ENCODE measurements at regions not wholly inside any gene's neighbourhood (a gene's known extent, or its start where the extent isn't known, plus 50 kb on each side); places are given as distances from the start of the nearest gene placed in this dataset.

DNA sequence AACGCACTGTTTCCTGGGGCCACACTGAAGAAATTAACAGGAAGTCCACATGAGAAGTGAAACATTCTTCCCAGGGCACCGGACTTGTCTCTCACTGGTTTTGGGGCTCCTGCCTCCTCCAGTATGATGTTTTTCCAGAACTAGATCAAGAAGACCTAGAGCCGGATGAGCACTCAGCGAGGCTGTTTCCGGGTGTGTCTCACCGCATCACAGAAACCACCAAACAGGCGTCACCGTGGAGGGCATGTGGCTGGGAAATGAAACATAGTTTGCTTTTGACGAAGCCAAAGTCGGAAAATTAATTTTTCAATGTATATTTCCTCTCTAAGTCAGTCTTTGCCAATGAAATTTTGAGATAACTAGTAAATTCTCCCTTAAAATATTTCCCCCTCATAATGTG, 314.0 kb upstream of the SALL3 start:
- Histone ChIP-seq H3K4me1 (ENCODE audit: control insufficient read depth, low read length) (no peaks in the 10 kb centered on the region), H3K9me3 (ENCODE audit: control insufficient read depth, insufficient read depth, low read length) (no peaks in the 10 kb centered on the region), H3K36me3 (ENCODE audit: control insufficient read depth, low read length) (no peaks in the 10 kb centered on the region), H3K4me2 (ENCODE audit: low read length) (no peak overlapping the region), H3K9me2 (replicated peaks; ENCODE audit: control insufficient read depth, low read length) (no peaks in the 10 kb centered on the region), H3K79me2 (ENCODE audit: control insufficient read depth, low read length) (no peaks in the 10 kb centered on the region), H3K27ac (ENCODE audit: low read depth, low read length) (no peak overlapping the region), H3F3A (ENCODE audit: control insufficient read depth, insufficient read depth) (no peaks in the 10 kb centered on the region), H3K4me3 (ENCODE audit: low read length) (no peak overlapping the region), H4K20me1 (ENCODE audit: control insufficient read depth, insufficient read depth, low read depth, low read length) (no peaks in the 10 kb centered on the region), H3K27me3 (ENCODE audit: control insufficient read depth, low read length) (no peaks in the 10 kb centered on the region)
- TF ChIP-seq, protein P1, sequence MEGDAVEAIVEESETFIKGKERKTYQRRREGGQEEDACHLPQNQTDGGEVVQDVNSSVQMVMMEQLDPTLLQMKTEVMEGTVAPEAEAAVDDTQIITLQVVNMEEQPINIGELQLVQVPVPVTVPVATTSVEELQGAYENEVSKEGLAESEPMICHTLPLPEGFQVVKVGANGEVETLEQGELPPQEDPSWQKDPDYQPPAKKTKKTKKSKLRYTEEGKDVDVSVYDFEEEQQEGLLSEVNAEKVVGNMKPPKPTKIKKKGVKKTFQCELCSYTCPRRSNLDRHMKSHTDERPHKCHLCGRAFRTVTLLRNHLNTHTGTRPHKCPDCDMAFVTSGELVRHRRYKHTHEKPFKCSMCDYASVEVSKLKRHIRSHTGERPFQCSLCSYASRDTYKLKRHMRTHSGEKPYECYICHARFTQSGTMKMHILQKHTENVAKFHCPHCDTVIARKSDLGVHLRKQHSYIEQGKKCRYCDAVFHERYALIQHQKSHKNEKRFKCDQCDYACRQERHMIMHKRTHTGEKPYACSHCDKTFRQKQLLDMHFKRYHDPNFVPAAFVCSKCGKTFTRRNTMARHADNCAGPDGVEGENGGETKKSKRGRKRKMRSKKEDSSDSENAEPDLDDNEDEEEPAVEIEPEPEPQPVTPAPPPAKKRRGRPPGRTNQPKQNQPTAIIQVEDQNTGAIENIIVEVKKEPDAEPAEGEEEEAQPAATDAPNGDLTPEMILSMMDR (IDR thresholded peaks at IDR 0.05; ENCODE audit: low read depth, low read length, poor library complexity, severe bottlenecking), result no peak
- TF ChIP-seq EZH2phosphoT487 (IDR thresholded peaks at IDR 0.05; ENCODE audit: borderline replicate concordance, low read length), result no peak

DNA sequence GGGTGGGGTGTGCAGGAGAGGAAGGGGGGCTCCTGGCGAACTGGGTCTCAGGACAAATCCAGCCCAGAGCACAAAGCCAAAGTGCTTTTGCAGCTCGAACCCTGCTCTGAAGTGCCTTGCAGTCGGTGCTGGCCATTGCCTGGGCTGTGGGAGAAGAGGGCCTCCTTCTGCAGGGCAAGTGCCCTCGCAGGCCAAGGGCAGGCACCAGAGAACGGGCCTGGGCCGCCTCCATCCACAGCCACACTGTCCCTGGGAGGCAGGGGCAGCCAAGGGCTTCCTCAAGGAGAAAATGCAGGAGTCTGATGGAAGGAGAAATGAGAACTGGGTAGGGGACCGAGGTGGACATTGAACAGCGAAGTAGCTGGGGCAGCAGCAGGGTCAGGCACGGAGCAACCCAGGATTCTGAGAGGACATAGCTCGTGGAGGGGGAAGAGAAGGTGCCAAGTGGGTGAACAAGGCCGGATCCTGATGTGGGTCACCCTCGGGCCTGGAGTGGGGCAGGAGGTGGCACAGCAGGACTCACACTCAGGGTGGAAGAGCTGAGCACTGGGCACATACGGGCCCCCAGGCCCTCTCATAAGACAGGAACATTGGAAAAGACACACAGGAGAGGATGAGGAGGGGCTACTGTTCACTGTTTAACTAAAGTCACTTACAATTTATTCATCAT, 312.8 kb upstream of the SALL3 start:
- no peak overlapping the region for H3K4me3 ChIP-seq (ENCODE audit: low read length)
- no peak overlapping the region for H3K4me2 ChIP-seq (ENCODE audit: low read length)
- no peaks in the 10 kb centered on the region for H4K20me1 ChIP-seq (ENCODE audit: control insufficient read depth, insufficient read depth, low read depth, low read length)
- H3K36me3 ChIP-seq (ENCODE audit: control insufficient read depth, low read length), result no peaks in the 10 kb centered on the region
- H3K27ac ChIP-seq (ENCODE audit: low read depth, low read length), result no peak overlapping the region
- H3F3A ChIP-seq (ENCODE audit: control insufficient read depth, insufficient read depth), result no peaks in the 10 kb centered on the region
- no peaks in the 10 kb centered on the region for H3K9me2 ChIP-seq (replicated peaks; ENCODE audit: control insufficient read depth, low read length)
- no peaks in the 10 kb centered on the region for H3K27me3 ChIP-seq (ENCODE audit: control insufficient read depth, low read length)
- TF ChIP-seq, protein P1 (IDR thresholded peaks at IDR 0.05; ENCODE audit: low read depth, low read length, poor library complexity, severe bottlenecking), result no peak
- TF ChIP-seq EZH2phosphoT487 (IDR thresholded peaks at IDR 0.05; ENCODE audit: borderline replicate concordance, low read length), result no peak
- H3K9me3 ChIP-seq (ENCODE audit: control insufficient read depth, insufficient read depth, low read length), result no peaks in the 10 kb centered on the region
- H3K79me2 ChIP-seq (ENCODE audit: control insufficient read depth, low read length), result no peaks in the 10 kb centered on the region
- no peaks in the 10 kb centered on the region for H3K4me1 ChIP-seq (ENCODE audit: control insufficient read depth, low read length)

DNA sequence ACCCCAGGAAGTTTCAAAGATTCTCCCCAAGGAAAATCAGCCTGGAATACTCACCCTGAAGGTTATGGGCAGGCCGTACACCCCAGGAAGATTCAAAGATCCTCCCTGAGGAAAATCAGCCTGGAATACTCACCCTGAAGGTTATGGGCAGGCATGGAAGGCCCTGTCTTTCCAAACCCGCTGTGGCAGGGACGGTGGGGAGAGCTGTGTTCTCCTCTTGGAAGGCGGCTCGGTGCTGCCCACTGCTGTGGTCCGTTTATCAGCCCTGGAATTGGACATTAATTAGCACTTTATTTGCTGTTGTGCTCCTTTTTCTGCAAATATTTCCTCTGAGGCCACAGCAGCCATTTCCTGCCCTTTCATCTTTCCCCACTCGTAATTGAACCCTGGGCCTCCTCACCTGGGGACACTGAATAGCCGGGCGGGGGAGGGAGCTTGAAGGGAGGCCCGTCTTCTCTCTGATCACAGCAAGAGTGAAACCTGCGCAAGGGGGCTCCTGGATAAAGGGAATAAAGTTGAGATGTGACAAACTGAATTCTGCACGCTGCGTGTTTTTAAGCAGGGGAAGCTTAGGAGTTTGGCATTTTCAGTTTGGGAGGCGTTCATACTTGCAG, 308.7 kb upstream of the SALL3 start:
- Histone ChIP-seq H3K9me3 (ENCODE audit: control insufficient read depth, insufficient read depth, low read length) (no peaks in the 10 kb centered on the region), H3K79me2 (ENCODE audit: control insufficient read depth, low read length) (no peaks in the 10 kb centered on the region), H3K27ac (ENCODE audit: low read depth, low read length) (no peak overlapping the region), H3K4me2 (ENCODE audit: low read length) (no peak overlapping the region), H3F3A (ENCODE audit: control insufficient read depth, insufficient read depth) (no peaks in the 10 kb centered on the region), H3K27me3 (ENCODE audit: control insufficient read depth, low read length) (no peaks in the 10 kb centered on the region), H3K4me3 (ENCODE audit: low read length) (no peak overlapping the region), H3K36me3 (ENCODE audit: control insufficient read depth, low read length) (no peaks in the 10 kb centered on the region), H3K9me2 (replicated peaks; ENCODE audit: control insufficient read depth, low read length) (no peaks in the 10 kb centered on the region), H3K4me1 (ENCODE audit: control insufficient read depth, low read length) (no peaks in the 10 kb centered on the region), H4K20me1 (ENCODE audit: control insufficient read depth, insufficient read depth, low read depth, low read length) (no peaks in the 10 kb centered on the region)
- no peak for TF ChIP-seq EZH2phosphoT487 (IDR thresholded peaks at IDR 0.05; ENCODE audit: borderline replicate concordance, low read length)
- TF ChIP-seq, protein P1 (IDR thresholded peaks at IDR 0.05; ENCODE audit: low read depth, low read length, poor library complexity, severe bottlenecking), result no peak
